ENCODE measurements at regions not wholly inside any gene's neighbourhood (a gene's known extent, or its start where the extent isn't known, plus 50 kb on each side); places are given as distances from the start of the nearest gene placed in this dataset.

GRCh38 chr22:27057717-27058116, 400.3 kb downstream of the MIAT start:
- no peaks in the 10 kb centered on the region for H3K36me3 ChIP-seq
- TF ChIP-seq, protein P1, sequence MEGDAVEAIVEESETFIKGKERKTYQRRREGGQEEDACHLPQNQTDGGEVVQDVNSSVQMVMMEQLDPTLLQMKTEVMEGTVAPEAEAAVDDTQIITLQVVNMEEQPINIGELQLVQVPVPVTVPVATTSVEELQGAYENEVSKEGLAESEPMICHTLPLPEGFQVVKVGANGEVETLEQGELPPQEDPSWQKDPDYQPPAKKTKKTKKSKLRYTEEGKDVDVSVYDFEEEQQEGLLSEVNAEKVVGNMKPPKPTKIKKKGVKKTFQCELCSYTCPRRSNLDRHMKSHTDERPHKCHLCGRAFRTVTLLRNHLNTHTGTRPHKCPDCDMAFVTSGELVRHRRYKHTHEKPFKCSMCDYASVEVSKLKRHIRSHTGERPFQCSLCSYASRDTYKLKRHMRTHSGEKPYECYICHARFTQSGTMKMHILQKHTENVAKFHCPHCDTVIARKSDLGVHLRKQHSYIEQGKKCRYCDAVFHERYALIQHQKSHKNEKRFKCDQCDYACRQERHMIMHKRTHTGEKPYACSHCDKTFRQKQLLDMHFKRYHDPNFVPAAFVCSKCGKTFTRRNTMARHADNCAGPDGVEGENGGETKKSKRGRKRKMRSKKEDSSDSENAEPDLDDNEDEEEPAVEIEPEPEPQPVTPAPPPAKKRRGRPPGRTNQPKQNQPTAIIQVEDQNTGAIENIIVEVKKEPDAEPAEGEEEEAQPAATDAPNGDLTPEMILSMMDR (IDR thresholded peaks at IDR 0.05), result no peak
- no peak overlapping the region for H3K27ac ChIP-seq
- H3K4me3 ChIP-seq (ENCODE audit: low read depth in 1 of 2, low read length in 1 of 2), result no peak overlapping the region
- H3K4me1 ChIP-seq (ENCODE audit: control insufficient read depth in 1 of 2, insufficient read depth in 1 of 2, low read depth in 1 of 2, low read length in 1 of 2), result no peaks in the 10 kb centered on the region
- H3K9me3 ChIP-seq, result no peaks in the 10 kb centered on the region
- peaks cover 1% of the 10 kb centered on the region for H3K27me3 ChIP-seq

DNA sequence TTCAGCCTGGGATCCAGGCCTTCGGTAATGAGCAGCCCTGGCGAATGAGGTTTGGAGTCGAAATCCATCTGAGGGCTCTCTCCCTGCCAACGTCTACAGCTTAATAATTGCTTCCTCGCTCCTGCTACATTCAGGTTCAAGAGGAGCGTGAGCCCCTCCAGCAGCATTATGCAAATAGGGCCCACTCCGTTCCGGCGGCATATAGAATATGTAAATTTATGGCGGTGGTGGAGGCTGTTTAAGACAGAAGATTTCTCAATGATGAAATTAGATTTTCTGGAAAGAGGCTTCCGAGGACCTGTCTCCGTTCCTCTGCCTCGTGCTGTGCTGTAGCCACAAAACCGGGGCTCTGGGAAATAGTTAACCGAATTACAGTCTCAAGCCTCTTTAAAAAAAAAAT, 402.8 kb downstream of the MIAT start:
- no peaks in the 10 kb centered on the region for H3K9me3 ChIP-seq
- H3K4me3 ChIP-seq (ENCODE audit: low read depth in 1 of 2, low read length in 1 of 2), result no peak overlapping the region
- TF ChIP-seq, protein P1 (IDR thresholded peaks at IDR 0.05), result no peak
- no peaks in the 10 kb centered on the region for H3K36me3 ChIP-seq
- H3K27me3 ChIP-seq, result peaks cover 24% of the 10 kb centered on the region
- no peaks in the 10 kb centered on the region for H3K4me1 ChIP-seq (ENCODE audit: control insufficient read depth in 1 of 2, insufficient read depth in 1 of 2, low read depth in 1 of 2, low read length in 1 of 2)
- no peak overlapping the region for H3K27ac ChIP-seq

GRCh38 chr22:27062910-27063309, 405.5 kb downstream of the MIAT start:
- H3K4me1 ChIP-seq (ENCODE audit: control insufficient read depth in 1 of 2, insufficient read depth in 1 of 2, low read depth in 1 of 2, low read length in 1 of 2), result no peaks in the 10 kb centered on the region
- H3K27me3 ChIP-seq, result peaks cover 34% of the 10 kb centered on the region
- TF ChIP-seq, protein P1 (IDR thresholded peaks at IDR 0.05), result no peak
- no peak overlapping the region for H3K27ac ChIP-seq
- H3K4me3 ChIP-seq (ENCODE audit: low read depth in 1 of 2, low read length in 1 of 2), result no peak overlapping the region
- no peaks in the 10 kb centered on the region for H3K36me3 ChIP-seq
- no peaks in the 10 kb centered on the region for H3K9me3 ChIP-seq

DNA sequence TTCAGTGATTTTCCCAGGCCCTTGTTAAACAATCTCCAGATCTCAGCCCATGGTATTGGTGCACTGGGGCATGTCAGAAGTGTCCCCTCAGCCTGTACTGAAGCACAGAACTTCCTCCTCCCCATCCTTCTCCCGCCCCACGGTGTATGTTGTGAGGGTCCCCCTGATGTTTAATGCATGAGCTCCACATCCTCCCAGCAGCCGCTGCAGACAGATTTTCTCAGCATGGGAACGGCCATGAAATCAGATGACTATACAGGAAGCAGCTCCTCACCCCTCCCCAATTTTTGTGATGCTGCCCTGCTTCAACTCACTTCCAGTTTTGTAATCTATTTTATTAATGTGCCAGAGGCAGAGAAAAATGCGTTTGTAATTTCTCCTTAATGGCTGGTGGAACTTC, 406.0 kb downstream of the MIAT start:
- no peaks in the 10 kb centered on the region for H3K9me3 ChIP-seq
- no peak overlapping the region for H3K27ac ChIP-seq
- TF ChIP-seq, protein P1 (IDR thresholded peaks at IDR 0.05), result no peak
- H3K4me3 ChIP-seq (ENCODE audit: low read depth in 1 of 2, low read length in 1 of 2), result no peak overlapping the region
- no peaks in the 10 kb centered on the region for H3K36me3 ChIP-seq
- H3K4me1 ChIP-seq (ENCODE audit: control insufficient read depth in 1 of 2, insufficient read depth in 1 of 2, low read depth in 1 of 2, low read length in 1 of 2), result no peaks in the 10 kb centered on the region
- peaks cover 34% of the 10 kb centered on the region for H3K27me3 ChIP-seq

DNA sequence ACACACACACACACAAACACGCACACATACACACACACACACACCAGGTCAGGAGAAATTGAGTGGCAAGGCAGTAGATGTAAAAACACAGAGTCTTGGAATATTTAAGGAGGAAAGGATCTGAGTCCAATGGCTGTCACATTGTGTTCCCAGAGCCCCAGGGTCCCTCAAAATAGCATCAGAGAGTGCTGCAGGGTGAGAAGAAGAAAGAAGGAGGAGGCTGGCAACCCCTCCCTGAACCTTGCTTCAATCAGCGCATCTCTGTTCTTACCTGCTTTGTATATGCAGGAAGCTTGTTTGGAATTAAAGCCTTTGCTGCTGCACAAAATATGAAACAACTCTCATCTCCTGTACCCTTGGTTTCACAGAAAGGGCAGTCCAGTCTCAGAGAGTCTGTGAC, 406.5 kb downstream of the MIAT start:
- H3K36me3 ChIP-seq, result no peaks in the 10 kb centered on the region
- TF ChIP-seq, protein P1 (IDR thresholded peaks at IDR 0.05), result no peak
- H3K4me1 ChIP-seq (ENCODE audit: control insufficient read depth in 1 of 2, insufficient read depth in 1 of 2, low read depth in 1 of 2, low read length in 1 of 2), result no peaks in the 10 kb centered on the region
- no peaks in the 10 kb centered on the region for H3K9me3 ChIP-seq
- H3K27me3 ChIP-seq, result peaks cover 34% of the 10 kb centered on the region
- H3K4me3 ChIP-seq (ENCODE audit: low read depth in 1 of 2, low read length in 1 of 2), result no peak overlapping the region
- no peak overlapping the region for H3K27ac ChIP-seq

- Histone ChIP-seq H3K4me1 (ENCODE audit: control insufficient read depth in 1 of 2, insufficient read depth in 1 of 2, low read depth in 1 of 2, low read length in 1 of 2) (no peaks in the 10 kb centered on the region), H3K27ac (no peak overlapping the region), H3K9me3 (no peaks in the 10 kb centered on the region), H3K4me3 (ENCODE audit: low read depth in 1 of 2, low read length in 1 of 2) (no peak overlapping the region), H3K27me3 (peaks cover 34% of the 10 kb centered on the region), H3K36me3 (no peaks in the 10 kb centered on the region)
- TF ChIP-seq, protein P1 (IDR thresholded peaks at IDR 0.05), result no peak
Observed at GRCh38 chr22:27064386-27064785, 407.0 kb downstream of the MIAT start.
